ENCODE measurements at regions not wholly inside any gene's neighbourhood (a gene's known extent, or its start where the extent isn't known, plus 50 kb on each side); places are given as distances from the start of the nearest gene placed in this dataset.

GRCh38 chr5:158638396-158638795 lies 461.3 kb downstream of the EBF1 start (continued):
- TF ChIP-seq ZNF318 (CRISPR knock-in tag; IDR thresholded peaks at IDR 0.05) (no peak), HNF4A (CRISPR knock-in tag; IDR thresholded peaks at IDR 0.05) (no peak), CERS6 (CRISPR knock-in tag; IDR thresholded peaks at IDR 0.05) (no peak), SP5 (CRISPR knock-in tag; IDR thresholded peaks at IDR 0.05; ENCODE audit: borderline replicate concordance, low read depth) (no peak), TBX2 (CRISPR knock-in tag; IDR thresholded peaks at IDR 0.05; ENCODE audit: borderline replicate concordance) (no peak), HIC2 (CRISPR knock-in tag; IDR thresholded peaks at IDR 0.05; ENCODE audit: low read depth) (no peak), ZNF232 (CRISPR knock-in tag; IDR thresholded peaks at IDR 0.05; ENCODE audit: borderline replicate concordance) (no peak), ZNF264 (CRISPR knock-in tag; IDR thresholded peaks at IDR 0.05) (no peak), ZNF614 (CRISPR knock-in tag; IDR thresholded peaks at IDR 0.05; ENCODE audit: borderline replicate concordance) (no peak), GATA4 (IDR thresholded peaks at IDR 0.05; ENCODE audit: borderline replicate concordance, low read depth) (no peak), FLYWCH1 (CRISPR knock-in tag; IDR thresholded peaks at IDR 0.05) (no peak)
